Activated CD8-positive, alpha-beta T cell treated with anti-CD3 and anti-CD28 coated beads for 36 hours (primary cell): ENCODE measurements at regions not wholly inside any gene's neighbourhood (a gene's known extent, or its start where the extent isn't known, plus 50 kb on each side); places are given as distances from the start of the nearest gene placed in this dataset.

ENCODE experiments used
- ATAC-seq: fragments of 200-7000 bp; cut with Tn5 transposase; one replicate; pipeline ENCODE4 v1.10.0; 2021; ENCODE audit warnings: mild to moderate bottlenecking, moderate library complexity
- CTCF ChIA-PET: fragments of 350-600 bp; sonication (Branson Sonifier 250); formaldehyde crosslinking; loops from one replicate; lab custom pipeline; 2021; ENCODE audit warnings: antibody characterized with exemption; lab: Charles Lee
- POLR2A ChIA-PET: fragments of 350-600 bp; sonication (Branson Sonifier 250); formaldehyde crosslinking; loops from one replicate; lab custom pipeline; 2021; ENCODE audit warnings: antibody characterized with exemption; lab: Charles Lee
- DNase-seq: peaks from one replicate; pipeline ENCODE4 v3.0.0-alpha.2; 2020
- H3K27ac Mint-ChIP-seq: one replicate; pipeline ENCODE4 v1.8.0; 2021; ENCODE audit warnings: mild to moderate bottlenecking, mixed read lengths
- H3K27me3 Mint-ChIP-seq: one replicate; pipeline ENCODE4 v1.8.0; 2021; ENCODE audit warnings: mixed read lengths
- H3K36me3 Mint-ChIP-seq: one replicate; pipeline ENCODE4 v1.8.0; 2021; ENCODE audit warnings: low read depth, mixed read lengths
- H3K4me1 Mint-ChIP-seq: one replicate; pipeline ENCODE4 v1.8.0; 2021; ENCODE audit warnings: low read depth, mixed read lengths
- H3K4me3 Mint-ChIP-seq: one replicate; pipeline ENCODE4 v1.8.0; 2021; ENCODE audit warnings: mild to moderate bottlenecking, moderate library complexity, mixed read lengths
- H3K9me3 Mint-ChIP-seq: one replicate; pipeline ENCODE4 v1.8.0; 2021; ENCODE audit warnings: mixed read lengths
- intact Hi-C: fragments of 100-400 bp; cut with micrococcal nuclease; formaldehyde crosslinking; loops from one replicate; pipeline ENCODE4 v1.10.0; 2022
- TF ChIP-seq, protein P1 (sequence below): fragments of 200-600 bp; IDR thresholded peaks from one replicate; pipeline ENCODE4 v1.8.0; 2022; ENCODE audit warnings: antibody characterized with exemption, mild to moderate bottlenecking

DNA sequence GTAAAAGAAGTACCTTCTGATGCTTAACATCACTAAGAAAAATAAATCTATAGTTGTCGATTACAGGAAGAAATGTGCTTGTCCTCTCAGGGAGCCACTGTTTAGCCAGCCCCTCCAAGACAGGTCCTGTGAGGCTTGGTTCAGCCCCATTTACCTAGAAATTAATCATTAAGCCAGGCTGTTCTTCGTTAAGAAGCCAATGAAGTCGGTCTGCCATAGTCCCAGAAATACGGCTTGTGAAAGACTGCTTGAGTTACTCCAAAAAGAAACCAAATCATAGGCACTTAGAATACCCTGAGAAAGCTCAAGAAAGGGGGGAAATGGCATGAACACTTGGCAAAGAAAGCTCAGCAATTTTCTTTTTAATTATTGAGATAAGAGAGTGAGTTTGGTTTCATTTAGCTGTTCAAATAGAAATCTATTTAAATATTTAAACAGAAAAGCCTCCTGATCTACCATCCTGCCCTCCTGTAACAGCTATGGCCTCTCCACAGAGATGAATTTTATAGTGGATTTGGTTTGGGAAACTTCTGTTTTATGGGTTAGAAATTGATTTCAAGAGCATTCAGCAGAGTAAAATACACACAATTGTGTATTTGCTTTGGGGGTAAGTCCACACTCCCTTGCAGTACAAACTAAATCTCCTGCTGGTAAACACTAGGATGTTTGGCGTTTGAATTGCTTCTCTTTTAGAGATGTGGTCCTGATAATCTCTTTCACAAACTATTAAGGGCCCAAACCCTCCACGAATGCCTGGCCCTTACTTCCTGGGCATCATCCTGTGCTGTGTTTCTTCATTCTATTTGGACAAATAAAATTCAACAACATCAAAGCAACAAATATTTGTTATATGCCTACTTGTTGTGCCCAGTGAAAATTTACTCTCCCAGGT, 234.4 kb downstream of the SEC23A start:
- Mint-ChIP-seq H3K27ac (no peak overlapping the region), H3K9me3 (no peaks in the 10 kb centered on the region), H3K27me3 (no peaks in the 10 kb centered on the region), H3K36me3 (no peaks in the 10 kb centered on the region), H3K4me1 (no peaks in the 10 kb centered on the region), H3K4me3 (no peak overlapping the region)
- intact Hi-C loops, result loop anchor here (5.0 kb wide), 2 partner anchors 146 to 966 kb away; no protein-coding TSS in a partner anchor
- ChIA-PET CTCF (interaction anchor here (0.9 to 4.2 kb wide), 9 partner anchors 8 to 965 kb away, joined by 3 to 27 read pairs (median 7); no protein-coding TSS in a partner anchor), POLR2A (no interaction called here)
- TF ChIP-seq, protein P1, sequence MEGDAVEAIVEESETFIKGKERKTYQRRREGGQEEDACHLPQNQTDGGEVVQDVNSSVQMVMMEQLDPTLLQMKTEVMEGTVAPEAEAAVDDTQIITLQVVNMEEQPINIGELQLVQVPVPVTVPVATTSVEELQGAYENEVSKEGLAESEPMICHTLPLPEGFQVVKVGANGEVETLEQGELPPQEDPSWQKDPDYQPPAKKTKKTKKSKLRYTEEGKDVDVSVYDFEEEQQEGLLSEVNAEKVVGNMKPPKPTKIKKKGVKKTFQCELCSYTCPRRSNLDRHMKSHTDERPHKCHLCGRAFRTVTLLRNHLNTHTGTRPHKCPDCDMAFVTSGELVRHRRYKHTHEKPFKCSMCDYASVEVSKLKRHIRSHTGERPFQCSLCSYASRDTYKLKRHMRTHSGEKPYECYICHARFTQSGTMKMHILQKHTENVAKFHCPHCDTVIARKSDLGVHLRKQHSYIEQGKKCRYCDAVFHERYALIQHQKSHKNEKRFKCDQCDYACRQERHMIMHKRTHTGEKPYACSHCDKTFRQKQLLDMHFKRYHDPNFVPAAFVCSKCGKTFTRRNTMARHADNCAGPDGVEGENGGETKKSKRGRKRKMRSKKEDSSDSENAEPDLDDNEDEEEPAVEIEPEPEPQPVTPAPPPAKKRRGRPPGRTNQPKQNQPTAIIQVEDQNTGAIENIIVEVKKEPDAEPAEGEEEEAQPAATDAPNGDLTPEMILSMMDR, result no peak
- DNase-seq (no peak), ATAC-seq (no peak)

- H3K36me3 Mint-ChIP-seq, result no peaks in the 10 kb centered on the region
- TF ChIP-seq, protein P1, result peak; percentile 76
- H3K27me3 Mint-ChIP-seq, result no peaks in the 10 kb centered on the region
- ChIA-PET CTCF (interaction anchor here (0.7 to 4.2 kb wide), 24 partner anchors 8 to 966 kb away, joined by 3 to 27 read pairs (median 4); no protein-coding TSS in a partner anchor), POLR2A (interaction anchor here (1.0 kb wide), 1 partner anchor 32 kb away, joined by 3 read pairs; no protein-coding TSS in a partner anchor)
- DNase-seq, result peak; percentile 76
- peak; percentile 80 for ATAC-seq
- no peak overlapping the region for H3K27ac Mint-ChIP-seq
- intact Hi-C loops, result loop anchor here (5.0 kb wide), 2 partner anchors 145 to 965 kb away; no protein-coding TSS in a partner anchor
- H3K4me1 Mint-ChIP-seq, result no peaks in the 10 kb centered on the region
- H3K4me3 Mint-ChIP-seq, result no peak overlapping the region
- no peaks in the 10 kb centered on the region for H3K9me3 Mint-ChIP-seq
Observed at GRCh38 chr14:38867561-38868150, 235.4 kb downstream of the SEC23A start.

- no peaks in the 10 kb centered on the region for H3K36me3 Mint-ChIP-seq
- H3K27ac Mint-ChIP-seq, result no peak overlapping the region
- ChIA-PET CTCF (interaction anchor here (1.0 to 1.1 kb wide), 2 partner anchors 9 to 145 kb away, joined by 3 to 4 read pairs; no protein-coding TSS in a partner anchor), POLR2A (no interaction called here)
- no peak overlapping the region for H3K4me3 Mint-ChIP-seq
- no peak for DNase-seq
- TF ChIP-seq, protein P1, result no peak
- H3K4me1 Mint-ChIP-seq, result no peaks in the 10 kb centered on the region
- H3K27me3 Mint-ChIP-seq, result no peaks in the 10 kb centered on the region
- ATAC-seq, result no peak
- no peaks in the 10 kb centered on the region for H3K9me3 Mint-ChIP-seq
- intact Hi-C loops, result loop anchor here (5.0 kb wide), 2 partner anchors 144 to 964 kb away; no protein-coding TSS in a partner anchor
Observed at GRCh38 chr14:38866461-38866860, 236.6 kb downstream of the SEC23A start.

GRCh38 chr14:38862366-38862765, 240.7 kb downstream of the SEC23A start:
- Mint-ChIP-seq H3K36me3 (no peaks in the 10 kb centered on the region), H3K9me3 (no peaks in the 10 kb centered on the region), H3K27ac (no peak overlapping the region), H3K4me1 (no peaks in the 10 kb centered on the region), H3K4me3 (no peak overlapping the region), H3K27me3 (peaks cover 2% of the 10 kb centered on the region)
- TF ChIP-seq, protein P1, result no peak
- intact Hi-C loops, result no loop called here
- ChIA-PET POLR2A (no interaction called here), CTCF (interaction anchor here (1.6 kb wide), 1 partner anchor 10 kb away, joined by 5 read pairs; no protein-coding TSS in a partner anchor)
- DNase-seq (no peak), ATAC-seq (no peak)
